ENCODE measurements at regions not wholly inside any gene's neighbourhood (a gene's known extent, or its start where the extent isn't known, plus 50 kb on each side); places are given as distances from the start of the nearest gene placed in this dataset.
"Not testable (repeated sequence)": the region's sequence is repeated elsewhere in the genome, so short reads cannot be mapped to it uniquely, and the experiment has no call there.

DNA sequence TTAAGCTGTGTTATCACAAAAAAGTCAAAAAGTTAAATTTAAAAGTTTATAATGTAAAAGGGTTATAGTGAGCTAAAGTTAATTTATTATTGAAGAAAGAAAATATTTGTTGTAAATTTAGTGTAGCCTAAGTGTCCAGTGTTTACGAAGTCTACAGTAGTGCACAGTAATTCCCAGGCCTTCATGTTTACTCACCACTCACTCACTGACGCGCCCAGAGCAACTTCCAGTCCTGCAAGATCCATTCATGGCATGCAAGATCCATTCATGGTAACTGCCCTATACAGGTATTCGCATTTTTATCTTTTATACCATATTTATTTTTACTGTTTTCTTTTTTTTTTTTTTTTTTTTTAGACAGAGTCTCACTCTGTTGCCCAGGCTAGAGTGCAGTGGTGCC lies 69.5 kb downstream of the TPRA1 start:
- H3K4me3 Mint-ChIP-seq = no peak overlapping the region
- no peaks in the 10 kb centered on the region for H3K4me1 Mint-ChIP-seq (ENCODE audit: low read depth)
- H3K9me3 Mint-ChIP-seq = no peaks in the 10 kb centered on the region
- H3K27me3 Mint-ChIP-seq (ENCODE audit: low read depth) = peaks cover 9% of the 10 kb centered on the region
- H3K27ac Mint-ChIP-seq = no peak overlapping the region
- no peaks in the 10 kb centered on the region for H3K36me3 Mint-ChIP-seq (ENCODE audit: low read depth)

DNA sequence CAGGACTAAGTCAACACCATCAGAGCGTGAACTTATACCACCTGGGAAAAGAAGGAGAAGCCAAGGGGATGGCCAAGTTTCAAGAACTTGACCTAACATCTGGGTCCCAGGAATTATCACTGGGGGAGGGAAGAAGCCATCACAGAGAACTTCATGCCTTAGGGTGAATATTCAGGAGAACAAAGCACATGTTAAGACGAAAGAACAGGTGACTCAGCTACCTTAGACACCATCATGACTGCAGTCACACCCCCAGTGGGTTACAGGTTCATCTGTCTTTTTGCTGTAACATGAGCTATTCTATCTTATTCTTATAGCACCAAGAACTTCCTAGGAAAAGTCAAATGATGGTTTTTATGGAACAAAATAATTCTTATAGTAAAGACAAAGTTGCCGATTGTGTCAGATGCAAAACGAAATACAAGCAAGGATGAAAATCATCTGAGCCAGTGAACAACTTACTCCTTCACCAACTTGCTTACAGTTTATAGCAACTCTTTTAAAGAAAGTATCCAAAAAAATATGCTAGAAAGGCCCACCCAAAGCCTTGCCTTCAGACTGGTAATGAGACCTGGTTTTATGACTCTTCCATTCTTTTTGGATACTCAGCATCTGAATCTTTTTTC lies 72.0 kb downstream of the TPRA1 start:
- no peak overlapping the region for H3K27ac Mint-ChIP-seq
- no peaks in the 10 kb centered on the region for H3K9me3 Mint-ChIP-seq
- H3K4me1 Mint-ChIP-seq (ENCODE audit: low read depth) = no peaks in the 10 kb centered on the region

DNA sequence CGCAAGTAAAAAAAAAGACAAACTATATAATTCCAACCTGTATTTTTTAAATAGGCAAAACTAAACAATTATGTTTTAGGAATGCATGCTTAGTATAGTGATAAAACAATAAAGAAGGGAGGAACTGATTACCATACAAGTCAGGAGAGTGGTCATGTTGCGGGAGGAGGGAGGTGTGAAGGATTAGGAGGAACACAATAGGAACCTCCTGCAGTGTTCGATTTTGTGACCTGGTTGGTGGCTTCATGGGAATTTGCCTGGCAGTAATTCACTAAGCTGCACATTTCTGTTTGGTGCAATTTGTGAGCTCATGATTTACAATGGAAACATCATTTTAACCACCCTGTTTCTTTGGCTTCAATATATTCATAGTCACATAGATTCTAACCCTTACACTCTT lies 78.3 kb downstream of the TPRA1 start:
- Mint-ChIP-seq H3K9me3 (no peaks in the 10 kb centered on the region), H3K27me3 (ENCODE audit: low read depth) (peaks cover 35% of the 10 kb centered on the region), H3K4me3 (no peak overlapping the region), H3K36me3 (ENCODE audit: low read depth) (no peaks in the 10 kb centered on the region), H3K4me1 (ENCODE audit: low read depth) (no peaks in the 10 kb centered on the region), H3K27ac (no peak overlapping the region)

More for the DNA sequence above, 72.0 kb downstream of the TPRA1 start:
- peaks cover 16% of the 10 kb centered on the region for H3K27me3 Mint-ChIP-seq (ENCODE audit: low read depth)
- H3K4me3 Mint-ChIP-seq = no peak overlapping the region
- H3K36me3 Mint-ChIP-seq (ENCODE audit: low read depth) = no peaks in the 10 kb centered on the region

DNA sequence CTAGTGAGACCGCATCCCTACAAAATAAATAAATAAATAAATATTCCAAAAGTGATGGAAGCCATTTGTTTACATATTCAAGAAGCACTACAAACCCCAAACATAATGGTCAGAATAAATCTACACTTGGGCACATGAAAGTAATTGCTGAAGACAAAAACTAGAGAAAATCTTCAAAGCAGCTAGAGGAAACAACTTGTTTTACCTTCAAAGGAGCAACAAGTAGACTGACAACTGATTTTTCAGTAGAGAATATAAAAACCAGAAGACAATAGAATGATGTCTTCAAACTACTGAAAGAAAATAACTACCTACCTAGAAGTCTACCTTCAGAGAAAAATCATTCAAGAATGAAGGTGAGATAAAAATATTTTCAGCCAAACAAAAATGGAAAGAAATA lies 89.4 kb downstream of the TPRA1 start:
- H3K27me3 Mint-ChIP-seq (ENCODE audit: low read depth) = peaks cover 12% of the 10 kb centered on the region
- no peaks in the 10 kb centered on the region for H3K4me1 Mint-ChIP-seq (ENCODE audit: low read depth)
- H3K9me3 Mint-ChIP-seq = peaks cover 12% of the 10 kb centered on the region
- no peak overlapping the region for H3K27ac Mint-ChIP-seq
- H3K36me3 Mint-ChIP-seq (ENCODE audit: low read depth) = no peaks in the 10 kb centered on the region
- no peak overlapping the region for H3K4me3 Mint-ChIP-seq

DNA sequence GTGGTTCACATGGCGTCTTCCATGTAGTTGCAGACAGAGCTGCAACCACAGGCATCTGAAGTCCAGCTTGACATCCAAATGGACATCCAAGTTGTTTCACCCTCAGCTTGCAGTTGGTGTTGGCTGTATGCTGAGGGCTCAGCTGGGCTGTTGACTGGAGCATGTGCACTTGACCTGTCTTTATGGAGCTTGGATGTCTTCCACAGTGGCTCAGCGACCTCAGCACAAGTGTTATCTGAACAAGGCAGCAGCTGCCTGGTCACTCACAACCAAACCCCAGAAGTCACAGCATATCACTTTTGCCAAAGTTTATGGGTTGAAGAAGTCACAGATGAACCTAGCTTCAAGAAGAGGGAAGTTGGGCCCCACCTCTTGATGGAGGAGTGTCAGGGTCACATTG lies 92.9 kb downstream of the TPRA1 start:
- no peak overlapping the region for H3K4me3 Mint-ChIP-seq
- peaks cover 11% of the 10 kb centered on the region for H3K9me3 Mint-ChIP-seq
- H3K27me3 Mint-ChIP-seq (ENCODE audit: low read depth) = peaks cover 4% of the 10 kb centered on the region
- H3K36me3 Mint-ChIP-seq (ENCODE audit: low read depth) = no peaks in the 10 kb centered on the region
- no peaks in the 10 kb centered on the region for H3K4me1 Mint-ChIP-seq (ENCODE audit: low read depth)
- H3K27ac Mint-ChIP-seq = no peak overlapping the region

DNA sequence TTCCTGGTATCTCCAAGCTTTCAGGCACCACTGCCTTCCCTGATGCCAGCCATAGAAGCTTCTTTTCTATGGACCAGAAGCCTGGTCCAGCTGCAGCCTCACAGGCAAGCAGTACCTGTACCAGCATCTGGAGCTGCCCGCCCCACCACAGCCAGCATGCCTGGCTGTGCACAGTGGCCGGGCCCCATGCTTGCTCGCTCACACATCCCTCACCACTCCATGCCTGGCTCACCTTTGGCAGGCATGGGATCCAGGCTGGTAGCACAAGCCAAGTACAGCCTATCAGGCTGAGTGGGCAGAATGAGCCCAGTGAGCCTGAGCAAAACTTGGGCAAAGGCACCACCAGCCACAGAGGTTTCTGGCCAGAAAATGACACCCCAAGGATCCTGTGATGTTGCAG lies 93.4 kb downstream of the TPRA1 start:
- H3K9me3 Mint-ChIP-seq = peaks cover 7% of the 10 kb centered on the region
- peaks cover 4% of the 10 kb centered on the region for H3K27me3 Mint-ChIP-seq (ENCODE audit: low read depth)

DNA sequence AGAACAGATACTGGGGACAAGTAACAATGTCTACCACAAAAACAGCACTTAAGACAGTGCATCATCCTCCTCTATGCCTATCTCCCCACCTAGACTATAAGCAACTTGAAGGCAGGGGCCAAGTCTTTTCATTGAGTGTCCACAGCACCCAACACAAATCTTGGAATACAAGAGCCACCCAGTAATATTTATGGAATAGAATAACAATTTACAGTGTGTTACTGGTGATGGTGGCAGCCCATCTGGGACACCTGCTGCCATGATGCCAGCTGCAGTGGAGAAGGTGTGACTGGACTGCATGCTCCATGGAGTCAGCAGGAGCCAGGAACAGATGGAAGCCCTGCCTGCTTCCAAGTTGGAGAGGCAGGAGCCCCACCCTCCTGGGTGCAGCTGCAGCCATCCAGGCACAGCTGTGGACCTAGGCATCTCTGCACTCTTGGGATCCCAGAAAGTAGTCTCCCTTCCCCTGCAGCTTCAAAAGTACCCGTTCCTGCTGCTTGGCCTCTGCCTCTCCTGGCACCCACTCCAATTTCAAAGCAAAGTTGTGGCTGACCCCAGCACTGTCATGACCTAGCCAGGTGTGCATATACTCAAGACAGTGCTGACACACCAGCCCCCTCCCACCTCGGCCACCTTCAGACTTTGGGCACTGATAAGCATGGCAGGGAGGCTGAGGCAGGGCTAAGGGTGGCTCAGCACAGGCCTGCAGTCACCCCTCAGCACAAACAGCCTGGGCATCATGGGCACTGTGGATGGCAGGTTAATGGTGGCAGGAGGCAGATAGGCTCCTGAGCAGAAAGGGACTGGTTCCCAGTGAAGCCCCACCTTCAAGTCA lies 94.5 kb downstream of the TPRA1 start:
- H3K27me3 Mint-ChIP-seq (ENCODE audit: low read depth) = peaks cover 4% of the 10 kb centered on the region

More for the DNA sequence above, 93.4 kb downstream of the TPRA1 start:
- Mint-ChIP-seq H3K4me3 (no peak overlapping the region), H3K27ac (no peak overlapping the region), H3K36me3 (ENCODE audit: low read depth) (no peaks in the 10 kb centered on the region), H3K4me1 (ENCODE audit: low read depth) (no peaks in the 10 kb centered on the region)

DNA sequence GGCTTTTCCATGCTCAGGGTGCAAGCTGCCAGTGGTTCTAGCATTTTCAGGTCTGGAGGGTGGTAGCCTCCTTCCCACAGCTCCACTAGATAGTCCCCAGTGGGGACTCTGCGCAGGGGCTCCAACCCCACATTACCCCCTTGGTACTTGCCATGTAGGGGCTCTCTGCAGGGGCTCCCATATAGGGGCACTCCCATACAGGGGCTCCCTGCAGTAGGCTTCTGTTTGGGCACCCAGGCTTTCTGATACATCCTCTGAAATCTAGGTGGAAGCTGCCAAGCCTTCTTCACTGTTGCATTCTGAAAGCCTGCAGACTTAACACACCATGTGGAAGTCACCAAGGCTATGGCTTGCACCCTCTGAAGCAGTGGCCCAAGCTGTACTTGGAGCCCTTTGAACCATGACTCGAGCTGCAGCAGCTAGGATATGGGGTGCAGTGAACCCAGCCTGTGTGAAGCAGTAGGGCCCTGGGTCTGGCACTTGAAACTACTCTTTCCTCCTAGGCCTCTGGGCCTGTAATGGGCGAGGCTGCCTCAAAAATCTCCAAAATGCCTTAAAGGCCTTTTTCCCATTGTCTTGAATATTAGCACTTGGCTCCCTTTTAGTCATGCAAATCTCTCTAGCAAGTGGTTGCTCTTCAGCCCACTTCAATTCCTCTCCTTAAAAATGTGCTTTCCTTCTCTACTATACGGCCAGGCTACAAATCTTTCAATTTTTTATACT lies 96.4 kb downstream of the TPRA1 start:
- Mint-ChIP-seq H3K9me3 (no peaks in the 10 kb centered on the region), H3K27ac (no peak overlapping the region), H3K4me1 (ENCODE audit: low read depth) (no peaks in the 10 kb centered on the region), H3K4me3 (no peak overlapping the region), H3K36me3 (ENCODE audit: low read depth) (no peaks in the 10 kb centered on the region), H3K27me3 (ENCODE audit: low read depth) (no peaks in the 10 kb centered on the region)

More for the DNA sequence above, 94.5 kb downstream of the TPRA1 start:
- H3K27ac Mint-ChIP-seq = no peak overlapping the region
- peaks cover 7% of the 10 kb centered on the region for H3K9me3 Mint-ChIP-seq
- H3K4me3 Mint-ChIP-seq = no peak overlapping the region
- H3K36me3 Mint-ChIP-seq (ENCODE audit: low read depth) = no peaks in the 10 kb centered on the region
- H3K4me1 Mint-ChIP-seq (ENCODE audit: low read depth) = no peaks in the 10 kb centered on the region

DNA sequence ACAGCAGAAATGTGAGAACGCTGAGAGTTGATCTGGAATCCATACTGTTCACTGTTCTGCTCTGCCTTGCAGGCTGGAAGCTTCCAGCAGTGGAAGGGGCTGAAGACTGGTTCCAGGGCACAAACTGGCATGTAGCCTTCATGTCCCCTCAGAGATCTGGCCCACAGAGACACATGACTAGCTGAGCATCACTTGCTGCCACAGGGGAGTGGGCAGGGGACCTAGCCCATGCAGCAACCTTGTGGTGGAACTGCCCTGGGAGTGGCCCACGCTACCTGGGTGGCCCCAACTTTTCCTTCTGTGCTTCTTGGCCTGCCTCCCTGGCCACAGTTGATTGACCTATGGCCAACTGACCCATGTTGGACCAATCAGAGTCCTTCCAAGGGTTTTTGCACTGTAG lies 98.1 kb downstream of the TPRA1 start:
- Mint-ChIP-seq H3K27ac (no peak overlapping the region), H3K36me3 (ENCODE audit: low read depth) (no peaks in the 10 kb centered on the region), H3K27me3 (ENCODE audit: low read depth) (peaks cover 6% of the 10 kb centered on the region), H3K9me3 (no peaks in the 10 kb centered on the region), H3K4me3 (no peak overlapping the region), H3K4me1 (ENCODE audit: low read depth) (no peaks in the 10 kb centered on the region)

DNA sequence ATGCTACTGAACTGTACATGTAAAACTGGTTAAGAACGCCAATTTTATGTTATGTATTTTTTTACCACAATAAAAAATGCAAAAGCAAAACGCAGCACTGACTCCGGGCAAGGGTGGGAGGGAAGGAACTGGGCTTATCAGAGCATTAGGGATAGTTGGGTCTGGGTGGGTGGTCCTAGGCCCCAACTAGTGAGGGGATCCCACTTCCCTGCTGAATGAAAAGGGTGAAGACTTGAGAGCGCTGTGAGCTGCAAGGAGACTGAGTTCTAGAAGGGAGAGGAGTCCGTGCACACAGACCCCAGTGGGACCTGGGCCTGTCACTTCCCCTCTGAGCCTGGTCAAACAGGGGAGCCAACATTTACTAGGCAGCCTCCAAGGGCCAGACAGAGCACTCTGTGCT lies 98.6 kb downstream of the TPRA1 start:
- no peaks in the 10 kb centered on the region for H3K36me3 Mint-ChIP-seq (ENCODE audit: low read depth)
- no peaks in the 10 kb centered on the region for H3K4me1 Mint-ChIP-seq (ENCODE audit: low read depth)
- no peaks in the 10 kb centered on the region for H3K9me3 Mint-ChIP-seq
- H3K4me3 Mint-ChIP-seq = no peak overlapping the region
- peaks cover 6% of the 10 kb centered on the region for H3K27me3 Mint-ChIP-seq (ENCODE audit: low read depth)
- no peak overlapping the region for H3K27ac Mint-ChIP-seq

DNA sequence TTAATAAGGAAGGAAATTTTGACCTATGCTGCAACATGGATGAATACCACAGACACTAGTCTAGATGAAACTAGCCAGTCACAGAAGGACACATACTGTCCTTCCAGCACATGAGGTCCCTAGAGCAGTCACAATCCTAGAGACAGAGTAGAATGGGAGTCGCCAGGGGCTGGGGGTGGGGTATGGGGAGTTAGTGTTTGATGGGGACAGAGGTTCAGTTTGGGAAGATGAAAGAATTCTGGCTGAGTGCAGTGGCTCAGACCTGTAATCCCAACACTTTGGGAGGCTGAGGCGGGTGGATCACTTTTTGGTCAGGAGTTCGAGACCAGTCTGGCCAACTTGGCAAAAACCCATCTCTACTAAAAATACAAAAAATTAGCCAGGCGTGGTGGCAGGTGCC lies 99.2 kb downstream of the TPRA1 start:
- no peak overlapping the region for H3K4me3 Mint-ChIP-seq
- H3K36me3 Mint-ChIP-seq (ENCODE audit: low read depth) = no peaks in the 10 kb centered on the region
- H3K4me1 Mint-ChIP-seq (ENCODE audit: low read depth) = no peaks in the 10 kb centered on the region
- peaks cover 6% of the 10 kb centered on the region for H3K27me3 Mint-ChIP-seq (ENCODE audit: low read depth)
- no peak overlapping the region for H3K27ac Mint-ChIP-seq
- no peaks in the 10 kb centered on the region for H3K9me3 Mint-ChIP-seq

DNA sequence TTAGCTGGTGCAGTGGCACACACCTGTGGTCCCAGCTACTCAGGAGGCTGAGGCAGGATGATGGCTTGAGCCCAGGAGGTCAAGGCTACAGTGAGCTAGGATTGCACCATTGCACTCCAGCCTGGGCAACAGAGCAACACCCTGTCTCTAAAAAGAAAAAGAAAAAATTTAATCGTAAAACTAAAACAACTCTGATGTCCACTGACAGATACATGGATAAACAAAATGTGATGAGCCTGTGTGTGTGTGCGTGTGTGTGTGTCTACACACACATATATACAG lies 99.6 kb downstream of the TPRA1 start:
- not testable (repeated sequence) for H3K4me3 Mint-ChIP-seq; H3K27ac Mint-ChIP-seq; H3K36me3 Mint-ChIP-seq (ENCODE audit: low read depth); H3K27me3 Mint-ChIP-seq (ENCODE audit: low read depth); H3K4me1 Mint-ChIP-seq (ENCODE audit: low read depth); H3K9me3 Mint-ChIP-seq

DNA sequence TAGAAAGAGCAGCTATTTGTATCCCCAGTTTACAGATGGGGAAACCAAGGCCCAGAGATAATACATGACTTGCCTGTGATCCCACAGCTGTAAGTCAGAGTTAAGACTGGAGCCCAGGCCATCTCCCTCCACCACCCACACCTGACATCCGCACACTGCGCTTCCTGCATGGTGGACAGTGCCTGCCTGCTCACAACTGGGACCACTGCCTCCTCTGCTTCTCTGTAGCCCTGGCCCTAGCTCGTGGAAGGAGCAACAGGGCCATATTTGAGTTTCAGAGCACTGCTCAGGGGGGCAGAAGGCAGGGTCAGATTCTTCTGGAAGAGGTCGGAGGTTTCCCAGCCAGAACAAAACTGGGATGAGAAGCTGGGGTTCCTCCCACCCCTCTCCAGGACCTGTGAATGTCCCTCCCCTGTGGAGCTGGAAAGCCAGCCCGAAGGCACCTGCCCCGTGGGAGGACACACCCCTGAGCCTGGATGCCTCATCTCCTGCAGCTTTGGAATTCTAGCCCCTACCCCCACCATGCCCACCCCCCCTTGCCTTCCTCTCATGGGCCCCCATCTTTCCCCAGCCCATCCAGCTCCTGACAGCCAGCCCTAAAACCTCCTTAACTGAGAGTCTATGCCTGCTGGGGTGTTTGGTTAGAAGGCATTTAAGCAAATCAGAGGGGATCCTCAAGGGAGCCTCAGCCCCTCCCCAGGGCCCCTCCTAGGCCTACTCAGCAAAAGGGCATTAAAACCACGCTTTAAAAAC lies 100.1 kb downstream of the TPRA1 start:
- no peak overlapping the region for H3K4me3 Mint-ChIP-seq
- no peaks in the 10 kb centered on the region for H3K4me1 Mint-ChIP-seq (ENCODE audit: low read depth)
- H3K9me3 Mint-ChIP-seq = no peaks in the 10 kb centered on the region
- peaks cover 6% of the 10 kb centered on the region for H3K27me3 Mint-ChIP-seq (ENCODE audit: low read depth)
- no peak overlapping the region for H3K27ac Mint-ChIP-seq
- H3K36me3 Mint-ChIP-seq (ENCODE audit: low read depth) = no peaks in the 10 kb centered on the region

DNA sequence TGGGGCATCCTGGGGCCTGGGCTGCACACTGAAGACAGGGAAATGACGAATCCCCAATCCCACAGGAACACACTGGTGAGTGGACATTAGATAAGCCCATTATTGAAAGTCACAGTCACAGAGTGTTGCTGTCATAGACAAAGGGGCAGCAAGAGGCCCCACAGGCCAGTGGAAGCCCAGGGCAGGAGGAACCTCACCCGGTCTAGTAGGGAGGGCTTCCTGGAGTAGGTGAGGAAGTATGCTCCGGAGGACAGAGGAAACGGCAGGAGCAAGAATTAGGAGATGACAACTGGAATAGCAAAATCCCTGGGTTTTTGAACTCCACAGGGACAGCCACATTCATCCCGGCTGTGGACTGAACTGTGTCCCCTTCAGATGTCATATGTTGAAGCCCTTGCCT lies 101.2 kb downstream of the TPRA1 start:
- H3K27me3 Mint-ChIP-seq (ENCODE audit: low read depth) = peaks cover 6% of the 10 kb centered on the region
- no peak overlapping the region for H3K27ac Mint-ChIP-seq
- no peak overlapping the region for H3K4me3 Mint-ChIP-seq
- no peaks in the 10 kb centered on the region for H3K9me3 Mint-ChIP-seq
- no peaks in the 10 kb centered on the region for H3K36me3 Mint-ChIP-seq (ENCODE audit: low read depth)
- peaks cover 2% of the 10 kb centered on the region for H3K4me1 Mint-ChIP-seq (ENCODE audit: low read depth)

All from T-helper 1 cell treated with Interleukin-12 subunit alpha and Interleukin-12 subunit beta and Interleukin-4 antibody, amounts not matched to agents 30 μg/mL and 1 μg/mL, for 36 hours (primary cell).